ENCODE measurements at regions not wholly inside any gene's neighbourhood (a gene's known extent, or its start where the extent isn't known, plus 50 kb on each side); places are given as distances from the start of the nearest gene placed in this dataset.

DNA sequence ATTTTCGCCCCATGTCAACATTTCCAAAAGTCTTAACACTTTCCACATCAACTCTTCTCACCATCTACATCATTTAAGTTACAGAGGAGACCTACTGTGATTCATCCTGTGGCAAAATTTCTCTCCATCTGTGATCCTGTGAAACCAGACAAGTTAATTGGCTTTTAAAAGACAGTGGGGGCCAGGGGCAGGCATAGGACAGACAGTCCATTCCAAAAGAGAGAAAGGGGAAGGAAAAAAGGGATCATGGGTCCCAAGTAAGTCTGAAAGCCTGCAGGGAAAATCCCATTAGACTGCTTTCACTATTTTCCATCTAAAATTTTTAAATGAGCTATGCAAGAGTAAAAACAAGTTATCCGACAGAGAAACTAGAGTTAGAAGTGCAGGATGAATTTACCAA, 121.0 kb downstream of the MRPL57 start:
- no peak for TF ChIP-seq SIN3A (IDR thresholded peaks at IDR 0.05; ENCODE audit: borderline replicate concordance, insufficient read depth, low read length)
- TF ChIP-seq POLR2AphosphoS5 (IDR thresholded peaks at IDR 0.05; ENCODE audit: low read depth, low read length): no peak
- TF ChIP-seq, protein P1, sequence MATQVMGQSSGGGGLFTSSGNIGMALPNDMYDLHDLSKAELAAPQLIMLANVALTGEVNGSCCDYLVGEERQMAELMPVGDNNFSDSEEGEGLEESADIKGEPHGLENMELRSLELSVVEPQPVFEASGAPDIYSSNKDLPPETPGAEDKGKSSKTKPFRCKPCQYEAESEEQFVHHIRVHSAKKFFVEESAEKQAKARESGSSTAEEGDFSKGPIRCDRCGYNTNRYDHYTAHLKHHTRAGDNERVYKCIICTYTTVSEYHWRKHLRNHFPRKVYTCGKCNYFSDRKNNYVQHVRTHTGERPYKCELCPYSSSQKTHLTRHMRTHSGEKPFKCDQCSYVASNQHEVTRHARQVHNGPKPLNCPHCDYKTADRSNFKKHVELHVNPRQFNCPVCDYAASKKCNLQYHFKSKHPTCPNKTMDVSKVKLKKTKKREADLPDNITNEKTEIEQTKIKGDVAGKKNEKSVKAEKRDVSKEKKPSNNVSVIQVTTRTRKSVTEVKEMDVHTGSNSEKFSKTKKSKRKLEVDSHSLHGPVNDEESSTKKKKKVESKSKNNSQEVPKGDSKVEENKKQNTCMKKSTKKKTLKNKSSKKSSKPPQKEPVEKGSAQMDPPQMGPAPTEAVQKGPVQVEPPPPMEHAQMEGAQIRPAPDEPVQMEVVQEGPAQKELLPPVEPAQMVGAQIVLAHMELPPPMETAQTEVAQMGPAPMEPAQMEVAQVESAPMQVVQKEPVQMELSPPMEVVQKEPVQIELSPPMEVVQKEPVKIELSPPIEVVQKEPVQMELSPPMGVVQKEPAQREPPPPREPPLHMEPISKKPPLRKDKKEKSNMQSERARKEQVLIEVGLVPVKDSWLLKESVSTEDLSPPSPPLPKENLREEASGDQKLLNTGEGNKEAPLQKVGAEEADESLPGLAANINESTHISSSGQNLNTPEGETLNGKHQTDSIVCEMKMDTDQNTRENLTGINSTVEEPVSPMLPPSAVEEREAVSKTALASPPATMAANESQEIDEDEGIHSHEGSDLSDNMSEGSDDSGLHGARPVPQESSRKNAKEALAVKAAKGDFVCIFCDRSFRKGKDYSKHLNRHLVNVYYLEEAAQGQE (IDR thresholded peaks at IDR 0.05; ENCODE audit: insufficient read depth in 1 of 2, low read depth in 2 of 2, low read length in 2 of 2): no peak
- no peak for TF ChIP-seq TAF1 (IDR thresholded peaks at IDR 0.05; ENCODE audit: borderline replicate concordance, insufficient read depth, low read length)
- no peak for TF ChIP-seq FOXP2 (optimal IDR thresholded peaks at IDR 0.05; ENCODE audit: borderline replicate concordance, extremely low read depth, extremely low read length, insufficient read depth)
